ENCODE measurements at regions not wholly inside any gene's neighbourhood (a gene's known extent, or its start where the extent isn't known, plus 50 kb on each side); places are given as distances from the start of the nearest gene placed in this dataset.

- TF ChIP-seq ZNF133 (tag by site-specific recombination; IDR thresholded peaks at IDR 0.05) (no peak), ZNF777 (tag by site-specific recombination; IDR thresholded peaks at IDR 0.05; ENCODE audit: borderline replicate concordance) (no peak), ZNF660 (tag by site-specific recombination; IDR thresholded peaks at IDR 0.05) (no peak), ZSCAN4 (tag by site-specific recombination; IDR thresholded peaks at IDR 0.05) (no peak), ZNF202 (tag by site-specific recombination; IDR thresholded peaks at IDR 0.05; ENCODE audit: borderline replicate concordance) (no peak), ZBTB1 (tag by site-specific recombination; IDR thresholded peaks at IDR 0.05) (no peak), KLF1 (tag by site-specific recombination; IDR thresholded peaks at IDR 0.05) (no peak), ZNF2 (tag by site-specific recombination; IDR thresholded peaks at IDR 0.05) (no peak), ZNF548 (tag by site-specific recombination; IDR thresholded peaks at IDR 0.05) (no peak), TRIM28 (IDR thresholded peaks at IDR 0.05; ENCODE audit: borderline replicate concordance, low read length) (no peak), INSM2 (tag by site-specific recombination; IDR thresholded peaks at IDR 0.05) (no peak)
These were observed 128.0 kb downstream of the C4orf33 start (continued) for GRCh38 chr4:129223945-129224344.

DNA sequence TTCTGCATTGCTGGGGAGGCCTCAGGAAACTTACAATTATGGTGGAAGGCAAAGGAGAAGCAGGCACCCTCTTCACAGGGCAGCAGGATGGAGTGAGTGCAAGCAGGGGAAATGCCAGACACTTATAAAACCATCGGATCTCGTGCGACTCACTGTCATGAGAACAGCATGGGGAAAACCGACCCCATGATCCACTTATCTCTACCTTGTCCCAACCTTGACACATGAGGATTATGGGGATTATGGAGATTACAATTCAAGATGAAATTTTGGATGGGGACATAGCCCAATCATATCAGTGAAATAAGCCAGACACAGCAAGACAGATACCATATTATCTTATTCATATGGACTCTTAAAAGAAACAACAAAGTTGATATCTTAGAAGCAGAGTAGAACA, 134.9 kb downstream of the C4orf33 start:
- TF ChIP-seq, protein P1, sequence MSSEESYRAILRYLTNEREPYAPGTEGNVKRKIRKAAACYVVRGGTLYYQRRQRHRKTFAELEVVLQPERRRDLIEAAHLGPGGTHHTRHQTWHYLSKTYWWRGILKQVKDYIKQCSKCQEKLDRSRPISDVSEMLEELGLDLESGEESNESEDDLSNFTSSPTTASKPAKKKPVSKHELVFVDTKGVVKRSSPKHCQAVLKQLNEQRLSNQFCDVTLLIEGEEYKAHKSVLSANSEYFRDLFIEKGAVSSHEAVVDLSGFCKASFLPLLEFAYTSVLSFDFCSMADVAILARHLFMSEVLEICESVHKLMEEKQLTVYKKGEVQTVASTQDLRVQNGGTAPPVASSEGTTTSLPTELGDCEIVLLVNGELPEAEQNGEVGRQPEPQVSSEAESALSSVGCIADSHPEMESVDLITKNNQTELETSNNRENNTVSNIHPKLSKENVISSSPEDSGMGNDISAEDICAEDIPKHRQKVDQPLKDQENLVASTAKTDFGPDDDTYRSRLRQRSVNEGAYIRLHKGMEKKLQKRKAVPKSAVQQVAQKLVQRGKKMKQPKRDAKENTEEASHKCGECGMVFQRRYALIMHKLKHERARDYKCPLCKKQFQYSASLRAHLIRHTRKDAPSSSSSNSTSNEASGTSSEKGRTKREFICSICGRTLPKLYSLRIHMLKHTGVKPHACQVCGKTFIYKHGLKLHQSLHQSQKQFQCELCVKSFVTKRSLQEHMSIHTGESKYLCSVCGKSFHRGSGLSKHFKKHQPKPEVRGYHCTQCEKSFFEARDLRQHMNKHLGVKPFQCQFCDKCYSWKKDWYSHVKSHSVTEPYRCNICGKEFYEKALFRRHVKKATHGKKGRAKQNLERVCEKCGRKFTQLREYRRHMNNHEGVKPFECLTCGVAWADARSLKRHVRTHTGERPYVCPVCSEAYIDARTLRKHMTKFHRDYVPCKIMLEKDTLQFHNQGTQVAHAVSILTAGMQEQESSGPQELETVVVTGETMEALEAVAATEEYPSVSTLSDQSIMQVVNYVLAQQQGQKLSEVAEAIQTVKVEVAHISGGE (tag by site-specific recombination; conservative IDR thresholded peaks at IDR 0.05; ENCODE audit: low read depth), result no peak
- no peak for TF ChIP-seq ZNF629 (tag by site-specific recombination; IDR thresholded peaks at IDR 0.05)
- no peak for TF ChIP-seq GLI2 (tag by site-specific recombination; IDR thresholded peaks at IDR 0.05; ENCODE audit: borderline replicate concordance, low read depth)
- TF ChIP-seq ZNF561 (tag by site-specific recombination; IDR thresholded peaks at IDR 0.05; ENCODE audit: borderline replicate concordance), result no peak
- TF ChIP-seq ZNF843 (tag by site-specific recombination; IDR thresholded peaks at IDR 0.05), result no peak
- H3K4me3 ChIP-seq (ENCODE audit: low read depth, low read length), result no peak overlapping the region
- no peaks in the 10 kb centered on the region for H3K36me3 ChIP-seq (ENCODE audit: control insufficient read depth in 2 of 2, insufficient read depth in 1 of 2, low read length in 2 of 2)
- H3K4me1 ChIP-seq (ENCODE audit: control insufficient read depth, insufficient read depth, low read length), result no peaks in the 10 kb centered on the region
- H3K27ac ChIP-seq (ENCODE audit: extremely low read depth, low read depth, low read length), result no peak overlapping the region
- POLR2A ChIA-PET, result no interaction called here
- no peaks in the 10 kb centered on the region for H3K9me3 ChIP-seq (ENCODE audit: control insufficient read depth, insufficient read depth, low read depth, low read length)
- CTCF ChIA-PET, result no interaction called here

DNA sequence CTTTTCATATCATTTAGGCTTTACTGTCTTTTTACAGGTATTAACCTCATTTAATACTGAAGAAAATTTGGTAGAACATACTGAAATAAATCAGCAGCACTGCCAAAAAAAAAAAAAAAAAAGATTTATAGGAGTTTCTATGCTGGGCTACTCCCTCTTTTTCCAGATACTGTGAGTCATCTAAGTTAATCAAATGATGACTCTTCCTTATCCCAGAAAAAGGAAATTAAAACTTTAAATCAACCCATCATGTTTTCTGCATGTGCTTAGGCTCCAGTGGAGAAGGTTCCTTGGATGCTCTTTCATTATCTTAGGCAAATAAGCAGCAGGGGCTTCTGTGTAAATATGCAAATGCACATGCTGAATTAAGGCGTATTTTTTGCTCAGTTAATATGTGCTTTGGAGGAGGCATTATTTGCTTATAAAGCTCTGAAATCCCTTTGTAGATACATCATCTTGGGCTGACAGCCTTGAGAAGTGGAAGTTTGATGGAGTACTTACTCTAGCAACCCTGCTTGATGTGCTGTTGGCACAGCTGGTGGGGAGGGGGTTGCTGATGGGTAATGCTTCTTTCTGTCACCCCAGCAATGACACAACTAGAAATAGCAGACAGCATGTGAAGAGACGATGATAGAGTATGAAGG, 136.1 kb downstream of the C4orf33 start:
- Histone ChIP-seq H3K36me3 (ENCODE audit: control insufficient read depth in 2 of 2, insufficient read depth in 1 of 2, low read length in 2 of 2) (no peaks in the 10 kb centered on the region), H3K9me3 (ENCODE audit: control insufficient read depth, insufficient read depth, low read depth, low read length) (no peaks in the 10 kb centered on the region), H3K4me1 (ENCODE audit: control insufficient read depth, insufficient read depth, low read length) (no peaks in the 10 kb centered on the region), H3K27ac (ENCODE audit: extremely low read depth, low read depth, low read length) (no peak overlapping the region), H3K4me3 (ENCODE audit: low read depth, low read length) (no peak overlapping the region)
- ChIA-PET CTCF (no interaction called here), POLR2A (no interaction called here)
- TF ChIP-seq ZNF366 (tag by site-specific recombination; conservative IDR thresholded peaks at IDR 0.05) (no peak), WT1 (tag by site-specific recombination; IDR thresholded peaks at IDR 0.05) (peak; percentile 31; the same call in 1 of the 2 replicates)

Measured in HEK293 (cell line).